HG02870 (cell line): ENCODE measurements at regions not wholly inside any gene's neighbourhood (a gene's known extent, or its start where the extent isn't known, plus 50 kb on each side); places are given as distances from the start of the nearest gene placed in this dataset.

Experiments
- ATAC-seq: cut with Tn5 transposase; IDR thresholded peaks from one replicate; pipeline ENCODE4 v1.9.1; 2021; ENCODE audit warnings: mild to moderate bottlenecking, moderate library complexity; ENCODE audit not compliant: unreplicated experiment

DNA sequence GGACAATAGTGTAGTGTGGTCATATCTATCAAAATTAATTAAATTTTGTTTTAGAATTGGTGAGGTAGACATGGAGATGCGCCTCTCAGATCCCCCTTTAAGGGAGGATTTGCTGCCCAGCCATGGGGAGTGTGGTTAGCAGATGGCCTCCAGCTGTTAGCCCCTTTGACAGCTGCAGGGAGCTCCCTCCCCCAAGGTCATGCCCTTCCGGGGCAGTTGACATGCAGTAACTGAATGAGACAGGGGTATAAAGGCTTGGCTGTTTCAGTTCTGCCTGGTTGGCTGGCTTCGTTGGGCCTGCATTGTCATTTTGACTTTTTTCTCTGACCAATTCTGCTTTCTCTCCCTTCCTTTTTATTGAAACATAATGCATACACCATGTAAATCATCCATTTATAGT, 291.5 kb upstream of the SRRM4 start:
- peak; percentile 95 for ATAC-seq

DNA sequence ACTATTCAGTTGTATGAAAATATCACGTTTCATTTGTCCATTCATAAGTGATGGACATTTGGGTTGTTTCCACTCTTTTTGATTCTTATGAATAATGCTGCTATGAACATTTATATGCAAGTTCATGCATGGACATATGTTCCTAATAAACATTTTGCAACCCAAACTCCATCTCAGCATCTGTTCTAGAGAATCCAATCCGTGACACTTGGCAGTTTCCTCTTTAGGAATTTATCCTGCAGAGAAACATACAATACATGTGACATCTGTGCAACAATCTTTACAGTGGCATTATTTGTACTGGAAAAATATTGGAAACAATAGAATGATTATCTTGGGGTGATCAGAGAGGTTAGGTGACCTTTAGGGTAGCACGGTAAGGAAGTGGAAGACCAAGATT, 290.8 kb upstream of the SRRM4 start:
- ATAC-seq = no peak

DNA sequence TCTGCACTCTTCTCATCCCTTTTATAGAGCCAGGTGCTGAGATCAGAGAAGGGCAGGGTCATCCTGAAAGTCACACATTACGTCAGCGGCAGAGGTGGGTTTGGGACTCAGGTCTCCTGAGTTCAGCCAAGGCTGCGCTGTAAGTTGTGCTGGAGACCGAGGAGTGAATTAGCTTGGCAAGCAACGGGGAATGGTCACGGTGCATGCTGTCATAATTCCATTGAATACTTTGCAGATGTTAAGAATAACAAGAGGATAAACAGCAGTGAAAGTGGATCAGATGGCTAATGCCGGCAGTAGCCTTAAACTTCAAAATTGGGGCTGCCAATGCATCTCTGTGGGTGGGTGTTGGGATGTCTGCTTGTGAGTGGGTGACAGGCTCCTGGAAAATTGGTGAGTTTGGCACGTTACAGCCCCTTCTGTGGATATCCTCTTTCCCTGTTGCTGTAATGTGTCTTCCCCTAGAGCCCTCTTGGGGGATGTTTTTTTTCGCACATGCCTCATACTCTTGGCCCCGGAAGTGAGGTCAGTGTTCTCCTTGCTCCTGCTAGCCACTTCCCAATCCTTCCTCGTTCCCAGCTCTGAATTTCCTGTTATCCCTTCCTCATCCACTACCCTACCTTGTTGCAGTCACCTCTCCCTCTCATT, 287.1 kb upstream of the SRRM4 start:
- no peak for ATAC-seq

DNA sequence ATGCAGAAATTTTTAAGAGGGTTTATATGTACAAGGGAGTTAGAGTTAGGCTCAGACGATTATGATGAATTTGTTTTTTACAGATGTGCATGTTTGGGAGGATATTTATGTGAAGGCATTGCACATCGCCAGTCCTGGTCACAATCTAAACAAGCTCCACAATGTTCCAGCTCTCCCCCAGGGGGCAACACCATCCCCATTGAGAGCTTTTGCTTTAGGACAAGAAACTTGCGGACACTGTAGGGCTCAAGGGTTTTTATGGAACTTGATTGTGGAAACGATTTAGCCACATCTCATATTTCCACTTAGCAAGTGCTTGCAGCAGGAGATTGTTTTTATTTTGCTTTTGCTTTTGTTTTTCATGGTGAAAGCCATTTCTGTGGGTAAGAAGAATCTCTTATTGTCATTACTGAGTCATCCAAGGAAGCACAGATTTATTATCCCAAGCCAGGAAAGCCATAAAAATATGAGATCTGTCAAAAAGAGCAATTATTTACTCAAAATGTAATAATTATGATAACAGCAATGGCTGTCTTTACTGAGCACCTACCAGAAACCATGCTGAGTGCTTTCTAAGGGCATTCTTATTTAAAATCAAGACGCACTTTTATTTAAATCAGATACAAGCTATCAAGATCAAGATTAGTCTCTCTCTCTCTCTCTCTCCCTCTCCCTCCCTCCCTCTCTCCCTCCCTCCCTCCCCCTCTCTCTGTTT, 276.7 kb upstream of the SRRM4 start:
- no peak for ATAC-seq

DNA sequence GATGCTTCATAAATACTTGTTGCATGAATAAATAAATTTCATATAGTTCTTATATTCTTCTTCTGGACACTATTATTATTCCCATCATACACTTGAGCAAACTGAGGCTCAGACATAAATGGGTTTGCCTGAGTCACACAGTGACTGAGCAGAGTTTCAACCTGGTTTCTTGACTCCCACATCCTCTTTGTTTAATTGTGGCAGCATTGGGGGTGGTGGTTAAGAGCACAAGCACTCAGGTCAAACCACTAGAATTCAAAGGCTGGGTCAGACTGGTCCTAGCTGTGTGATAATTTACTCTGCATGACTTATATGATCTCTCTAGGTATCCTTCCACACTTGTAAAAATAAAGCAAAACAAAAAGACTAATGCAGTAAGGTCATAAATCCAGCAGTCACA, 274.9 kb upstream of the SRRM4 start:
- ATAC-seq = peak; percentile 91

DNA sequence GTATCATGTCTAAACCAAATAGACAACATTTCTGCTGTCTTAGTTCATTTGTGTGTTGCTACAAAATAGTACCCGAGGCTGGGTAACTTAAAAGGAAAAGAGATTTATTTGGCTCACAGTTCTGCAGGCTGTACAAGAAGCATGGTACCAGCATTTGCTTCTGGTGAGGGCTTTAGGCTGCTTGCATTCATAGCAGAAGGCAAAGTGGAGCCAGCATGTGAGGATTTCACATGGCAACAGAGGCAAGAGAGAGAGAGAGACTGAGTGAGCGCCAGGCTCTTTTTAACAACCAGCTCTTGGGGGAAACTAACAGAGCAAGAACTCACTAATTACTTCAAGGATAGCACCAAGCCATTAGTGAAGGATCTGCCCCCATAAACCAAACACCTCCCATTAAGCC, 271.4 kb upstream of the SRRM4 start:
- no peak for ATAC-seq

GRCh38 chr12:118711185-118711584, 270.2 kb upstream of the SRRM4 start:
- no peak for ATAC-seq

DNA sequence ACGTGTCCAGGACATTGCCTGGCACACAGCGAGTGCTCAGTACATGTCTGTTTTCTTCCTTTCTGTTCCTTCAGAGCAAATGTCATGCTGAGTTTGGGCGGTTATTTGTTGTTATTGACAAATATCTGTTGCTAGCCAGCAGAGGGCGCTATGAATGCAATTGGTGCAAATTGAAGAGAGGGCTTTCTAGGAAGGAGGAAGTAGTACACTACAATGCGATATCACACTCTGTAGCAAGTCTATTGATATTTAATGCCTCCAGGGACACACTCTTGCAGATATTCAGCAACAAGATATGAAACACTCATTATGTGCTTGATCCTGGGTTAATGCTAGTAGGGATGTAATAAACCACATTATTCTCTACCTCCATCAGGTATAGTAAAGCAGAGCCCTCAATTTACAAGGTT, 267.3 kb upstream of the SRRM4 start:
- ATAC-seq = no peak

GRCh38 chr12:118714500-118714899, 266.8 kb upstream of the SRRM4 start:
- ATAC-seq = no peak

GRCh38 chr12:118715647-118716046, 265.7 kb upstream of the SRRM4 start:
- ATAC-seq = no peak

- ATAC-seq = no peak
Observed at GRCh38 chr12:118727196-118727978, 254.0 kb upstream of the SRRM4 start.

DNA sequence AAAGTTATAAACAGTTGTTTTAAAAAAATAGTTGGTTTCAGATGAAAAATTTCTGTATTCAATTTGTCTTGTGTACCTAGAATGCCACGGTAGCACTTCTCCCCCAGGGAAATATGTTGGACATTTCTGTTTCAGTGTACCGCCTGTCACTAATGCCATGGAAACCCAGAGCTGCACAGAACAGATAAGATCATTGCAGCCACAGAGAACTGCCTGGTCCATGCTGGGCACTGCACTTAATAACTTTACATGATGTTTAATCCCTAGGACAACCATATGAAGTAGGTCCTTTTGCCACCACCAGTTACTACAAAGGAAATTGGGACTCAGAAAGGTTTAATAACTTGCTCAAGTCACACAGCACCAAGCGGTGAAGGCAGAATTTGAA, 253.4 kb upstream of the SRRM4 start:
- ATAC-seq = no peak

DNA sequence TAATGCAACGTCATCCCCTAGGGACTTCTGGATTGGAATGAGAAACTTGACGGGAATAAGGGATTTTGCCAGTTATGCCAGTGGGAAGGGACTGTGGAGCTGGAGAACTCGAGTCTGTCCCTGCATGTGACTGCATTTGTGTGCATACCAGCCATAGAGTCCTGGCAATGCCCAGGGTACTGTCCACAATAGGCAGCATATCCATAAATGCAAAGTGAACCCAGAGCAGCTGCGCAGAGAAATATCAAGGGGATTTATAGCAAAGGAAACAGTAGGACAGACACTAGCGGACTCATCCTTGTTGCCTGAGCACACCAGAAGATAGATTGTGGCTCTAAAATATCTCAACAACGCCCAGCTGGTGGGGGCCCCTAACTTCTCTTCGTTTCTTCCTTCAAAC, 247.1 kb upstream of the SRRM4 start:
- ATAC-seq = no peak

- ATAC-seq = no peak
Observed at GRCh38 chr12:118737985-118738540, 243.3 kb upstream of the SRRM4 start.

- ATAC-seq = no peak
Observed at GRCh38 chr12:118741194-118741593, 240.1 kb upstream of the SRRM4 start.

DNA sequence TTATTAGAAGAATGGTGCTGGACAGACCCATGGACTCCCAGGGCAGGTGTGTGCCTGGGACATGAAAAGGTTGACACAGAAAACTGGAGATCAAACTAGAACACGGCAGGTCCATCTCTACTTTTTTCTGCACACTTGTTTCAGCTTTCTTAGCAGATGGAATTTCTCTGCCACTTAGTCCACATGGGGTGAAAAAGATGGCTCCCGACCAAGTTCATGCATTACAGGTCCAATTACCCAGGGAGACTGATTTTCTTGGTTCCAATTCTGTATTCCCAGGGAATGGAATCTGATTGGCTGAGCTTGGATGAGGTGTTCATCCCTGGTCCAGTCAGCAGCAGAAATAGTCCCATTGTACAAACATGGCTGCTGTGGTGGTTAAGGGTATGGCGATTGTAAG, 238.9 kb upstream of the SRRM4 start:
- no peak for ATAC-seq

DNA sequence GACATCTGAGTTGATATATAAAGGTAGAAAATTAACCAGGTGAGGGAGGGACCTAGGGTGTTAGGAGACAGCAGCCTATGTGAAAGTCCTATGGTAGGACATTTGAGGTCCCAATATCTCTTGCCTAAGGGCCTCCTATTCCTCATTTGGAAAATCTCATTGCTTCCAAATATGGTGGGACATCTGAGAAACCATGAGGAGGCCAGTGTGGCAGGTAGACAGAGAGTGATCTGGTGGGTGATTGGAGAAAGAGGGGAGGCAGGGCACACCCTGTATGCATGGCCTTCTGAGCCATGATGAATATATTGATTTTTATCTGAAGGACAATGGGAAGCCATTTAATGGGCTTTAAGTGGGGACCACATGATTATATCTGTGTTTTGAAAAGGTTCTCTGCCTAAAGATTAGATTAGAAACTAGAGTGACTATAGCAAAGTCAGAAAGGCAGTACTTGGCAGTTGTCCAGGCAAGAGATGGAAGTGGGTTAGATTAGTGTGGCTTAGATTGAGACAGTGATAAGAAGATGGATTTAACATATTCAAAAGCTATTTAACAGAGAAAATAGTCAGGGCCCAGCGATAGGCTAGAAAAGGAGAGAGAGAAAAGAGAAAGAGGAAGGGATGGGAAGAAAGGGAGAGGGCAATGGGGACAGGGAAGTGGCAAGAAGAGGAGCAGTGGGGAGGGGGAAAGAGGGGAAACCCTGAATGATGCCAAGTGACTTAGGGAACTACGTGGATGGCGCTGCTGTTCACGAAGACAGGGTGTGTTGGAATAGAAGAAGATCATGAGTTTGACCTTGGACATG, 237.2 kb upstream of the SRRM4 start:
- ATAC-seq = no peak

DNA sequence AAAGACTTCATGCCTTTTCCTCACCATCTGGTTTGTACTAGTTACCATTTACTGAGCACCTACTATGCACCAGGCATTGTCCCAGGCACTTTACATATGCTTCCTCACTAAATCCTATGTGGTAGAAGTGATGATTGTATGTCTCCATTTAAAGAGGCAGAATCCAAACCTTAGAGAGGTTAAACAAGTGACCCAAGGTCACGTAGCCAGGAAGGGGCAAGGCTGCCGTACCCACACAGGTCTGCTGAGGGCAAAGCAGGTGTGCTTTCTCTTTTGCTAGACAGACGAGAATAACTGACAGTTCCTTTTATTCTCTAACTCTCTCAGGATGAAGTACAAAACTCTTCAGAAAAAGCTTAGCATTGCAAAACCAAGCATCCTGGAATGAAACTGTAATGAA, 235.2 kb upstream of the SRRM4 start:
- no peak for ATAC-seq

DNA sequence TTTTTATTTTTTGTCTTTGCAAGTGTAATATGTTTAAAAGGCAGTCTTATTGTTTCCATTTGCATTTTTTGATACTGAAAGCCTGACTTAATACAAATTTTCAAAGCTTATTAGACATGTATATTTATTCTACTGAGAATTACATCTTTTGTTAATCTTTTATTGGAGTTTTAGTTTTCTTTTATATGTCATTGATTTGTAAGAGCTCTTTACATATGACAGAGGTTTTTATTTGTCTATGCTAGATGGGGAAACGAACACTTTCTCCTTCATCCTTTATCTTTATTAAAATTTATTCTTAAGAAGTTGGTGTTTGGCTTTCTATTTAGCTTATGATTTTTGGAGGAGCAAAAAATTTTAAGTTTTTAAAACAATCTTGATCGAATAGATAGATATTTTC, 234.4 kb upstream of the SRRM4 start:
- ATAC-seq = no peak

- no peak for ATAC-seq
Observed at GRCh38 chr12:118747771-118748170, 233.6 kb upstream of the SRRM4 start.
